Activated CD8-positive, alpha-beta T cell treated with anti-CD3 and anti-CD28 coated beads for 36 hours (primary cell): ENCODE measurements at regions not wholly inside any gene's neighbourhood (a gene's known extent, or its start where the extent isn't known, plus 50 kb on each side); places are given as distances from the start of the nearest gene placed in this dataset.
"Not testable (repeated sequence)": the region's sequence is repeated elsewhere in the genome, so short reads cannot be mapped to it uniquely, and the experiment has no call there.

Source experiments
- ATAC-seq: fragments of 200-7000 bp; cut with Tn5 transposase; one replicate; pipeline ENCODE4 v1.10.0; 2021; ENCODE audit warnings: mild to moderate bottlenecking, moderate library complexity
- CTCF ChIA-PET: fragments of 350-600 bp; sonication (Branson Sonifier 250); formaldehyde crosslinking; loops from one replicate; lab custom pipeline; 2021; ENCODE audit warnings: antibody characterized with exemption; lab: Charles Lee
- POLR2A ChIA-PET: fragments of 350-600 bp; sonication (Branson Sonifier 250); formaldehyde crosslinking; loops from one replicate; lab custom pipeline; 2021; ENCODE audit warnings: antibody characterized with exemption; lab: Charles Lee
- DNase-seq: peaks from one replicate; pipeline ENCODE4 v3.0.0-alpha.2; 2020
- H3K27ac Mint-ChIP-seq: one replicate; pipeline ENCODE4 v1.8.0; 2021; ENCODE audit warnings: mild to moderate bottlenecking, mixed read lengths
- H3K27me3 Mint-ChIP-seq: one replicate; pipeline ENCODE4 v1.8.0; 2021; ENCODE audit warnings: mixed read lengths
- H3K36me3 Mint-ChIP-seq: one replicate; pipeline ENCODE4 v1.8.0; 2021; ENCODE audit warnings: low read depth, mixed read lengths
- H3K4me1 Mint-ChIP-seq: one replicate; pipeline ENCODE4 v1.8.0; 2021; ENCODE audit warnings: low read depth, mixed read lengths
- H3K4me3 Mint-ChIP-seq: one replicate; pipeline ENCODE4 v1.8.0; 2021; ENCODE audit warnings: mild to moderate bottlenecking, moderate library complexity, mixed read lengths
- H3K9me3 Mint-ChIP-seq: one replicate; pipeline ENCODE4 v1.8.0; 2021; ENCODE audit warnings: mixed read lengths
- intact Hi-C: fragments of 100-400 bp; cut with micrococcal nuclease; formaldehyde crosslinking; loops from one replicate; pipeline ENCODE4 v1.10.0; 2022
- TF ChIP-seq, protein P1 (sequence below): fragments of 200-600 bp; IDR thresholded peaks from one replicate; pipeline ENCODE4 v1.8.0; 2022; ENCODE audit warnings: antibody characterized with exemption, mild to moderate bottlenecking

DNA sequence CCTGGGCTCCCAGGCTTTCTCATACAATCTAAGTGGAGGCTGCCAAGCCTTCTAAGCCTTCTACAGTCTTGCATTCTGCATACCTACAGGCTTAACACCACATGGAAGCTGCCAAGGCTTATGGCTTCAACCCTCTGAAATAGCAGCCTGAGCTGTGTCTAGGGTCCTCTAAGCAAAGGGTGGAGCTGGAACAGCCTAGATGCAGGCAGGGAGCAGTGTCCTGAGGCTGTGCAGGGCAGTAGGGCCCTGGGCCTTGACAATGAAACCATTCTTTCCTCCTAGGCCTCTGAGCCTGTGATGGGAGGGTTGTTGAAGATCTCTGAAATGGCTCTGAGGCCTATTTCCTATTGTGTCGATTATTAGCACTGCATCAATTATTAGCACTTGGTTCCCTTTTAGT lies 150.9 kb upstream of the GRK3 start:
- Mint-ChIP-seq H3K4me3 (no peak overlapping the region), H3K36me3 (no peaks in the 10 kb centered on the region), H3K4me1 (peaks cover 5% of the 10 kb centered on the region), H3K27ac (no peak overlapping the region), H3K9me3 (peaks cover 2% of the 10 kb centered on the region), H3K27me3 (peaks cover 14% of the 10 kb centered on the region)
- intact Hi-C loops = no loop called here
- DNase-seq (no peak), ATAC-seq (no peak)
- ChIA-PET CTCF (no interaction called here), POLR2A (no interaction called here)
- TF ChIP-seq, protein P1, sequence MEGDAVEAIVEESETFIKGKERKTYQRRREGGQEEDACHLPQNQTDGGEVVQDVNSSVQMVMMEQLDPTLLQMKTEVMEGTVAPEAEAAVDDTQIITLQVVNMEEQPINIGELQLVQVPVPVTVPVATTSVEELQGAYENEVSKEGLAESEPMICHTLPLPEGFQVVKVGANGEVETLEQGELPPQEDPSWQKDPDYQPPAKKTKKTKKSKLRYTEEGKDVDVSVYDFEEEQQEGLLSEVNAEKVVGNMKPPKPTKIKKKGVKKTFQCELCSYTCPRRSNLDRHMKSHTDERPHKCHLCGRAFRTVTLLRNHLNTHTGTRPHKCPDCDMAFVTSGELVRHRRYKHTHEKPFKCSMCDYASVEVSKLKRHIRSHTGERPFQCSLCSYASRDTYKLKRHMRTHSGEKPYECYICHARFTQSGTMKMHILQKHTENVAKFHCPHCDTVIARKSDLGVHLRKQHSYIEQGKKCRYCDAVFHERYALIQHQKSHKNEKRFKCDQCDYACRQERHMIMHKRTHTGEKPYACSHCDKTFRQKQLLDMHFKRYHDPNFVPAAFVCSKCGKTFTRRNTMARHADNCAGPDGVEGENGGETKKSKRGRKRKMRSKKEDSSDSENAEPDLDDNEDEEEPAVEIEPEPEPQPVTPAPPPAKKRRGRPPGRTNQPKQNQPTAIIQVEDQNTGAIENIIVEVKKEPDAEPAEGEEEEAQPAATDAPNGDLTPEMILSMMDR = no peak

DNA sequence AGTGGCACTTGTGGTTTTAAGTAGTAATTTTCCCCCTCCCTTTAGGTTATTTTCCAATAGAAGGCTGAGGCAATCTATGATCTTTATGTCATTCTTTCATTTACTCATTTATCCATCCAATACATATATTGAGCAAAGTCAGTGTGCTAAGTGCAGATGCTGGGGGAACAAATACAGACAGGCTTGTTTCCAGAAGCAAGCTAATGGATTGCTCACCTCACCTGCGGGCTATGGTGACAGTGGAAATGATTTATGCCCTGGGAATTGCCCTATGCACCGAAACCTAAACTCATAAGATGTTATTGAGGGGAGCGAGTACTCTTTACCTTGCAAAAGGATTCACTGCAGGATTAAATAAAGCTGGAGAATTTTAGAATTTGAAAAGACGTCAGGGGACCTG lies 148.7 kb upstream of the GRK3 start:
- H3K36me3 Mint-ChIP-seq, H3K9me3 Mint-ChIP-seq, ATAC-seq, intact Hi-C loops, H3K27ac Mint-ChIP-seq, CTCF ChIA-PET, DNase-seq, H3K4me3 Mint-ChIP-seq: not testable (repeated sequence)
- POLR2A ChIA-PET = interaction anchor here (1.2 kb wide), 1 partner anchor 12 kb away, joined by 3 read pairs; no protein-coding TSS in a partner anchor
- peaks cover 17% of the 10 kb centered on the region for H3K4me1 Mint-ChIP-seq
- H3K27me3 Mint-ChIP-seq = peaks cover 32% of the 10 kb centered on the region

DNA sequence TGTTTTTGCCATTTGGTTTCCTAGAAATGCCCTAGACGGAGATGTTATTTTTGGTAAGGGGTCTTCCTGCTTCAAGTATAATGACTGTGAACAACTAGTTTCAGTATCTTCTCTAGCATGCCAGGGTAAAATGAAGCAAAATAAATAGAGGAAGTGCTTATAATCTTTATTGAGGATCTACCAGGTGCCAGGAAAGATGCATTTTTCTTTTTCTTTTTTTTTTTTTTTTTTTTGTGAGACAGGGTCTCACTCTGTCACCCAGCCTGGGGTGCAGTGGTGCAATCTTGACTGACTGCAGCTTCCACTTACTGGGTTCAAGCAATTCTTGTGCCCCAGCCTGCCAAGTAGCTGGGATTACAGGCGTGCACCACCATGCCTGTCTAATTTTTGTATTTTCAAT lies 146.6 kb upstream of the GRK3 start:
- H3K9me3 Mint-ChIP-seq, DNase-seq, intact Hi-C loops, H3K36me3 Mint-ChIP-seq, ATAC-seq, CTCF ChIA-PET, POLR2A ChIA-PET, H3K27ac Mint-ChIP-seq, H3K4me3 Mint-ChIP-seq: not testable (repeated sequence)
- H3K4me1 Mint-ChIP-seq = peaks cover 18% of the 10 kb centered on the region
- H3K27me3 Mint-ChIP-seq = peaks cover 45% of the 10 kb centered on the region

DNA sequence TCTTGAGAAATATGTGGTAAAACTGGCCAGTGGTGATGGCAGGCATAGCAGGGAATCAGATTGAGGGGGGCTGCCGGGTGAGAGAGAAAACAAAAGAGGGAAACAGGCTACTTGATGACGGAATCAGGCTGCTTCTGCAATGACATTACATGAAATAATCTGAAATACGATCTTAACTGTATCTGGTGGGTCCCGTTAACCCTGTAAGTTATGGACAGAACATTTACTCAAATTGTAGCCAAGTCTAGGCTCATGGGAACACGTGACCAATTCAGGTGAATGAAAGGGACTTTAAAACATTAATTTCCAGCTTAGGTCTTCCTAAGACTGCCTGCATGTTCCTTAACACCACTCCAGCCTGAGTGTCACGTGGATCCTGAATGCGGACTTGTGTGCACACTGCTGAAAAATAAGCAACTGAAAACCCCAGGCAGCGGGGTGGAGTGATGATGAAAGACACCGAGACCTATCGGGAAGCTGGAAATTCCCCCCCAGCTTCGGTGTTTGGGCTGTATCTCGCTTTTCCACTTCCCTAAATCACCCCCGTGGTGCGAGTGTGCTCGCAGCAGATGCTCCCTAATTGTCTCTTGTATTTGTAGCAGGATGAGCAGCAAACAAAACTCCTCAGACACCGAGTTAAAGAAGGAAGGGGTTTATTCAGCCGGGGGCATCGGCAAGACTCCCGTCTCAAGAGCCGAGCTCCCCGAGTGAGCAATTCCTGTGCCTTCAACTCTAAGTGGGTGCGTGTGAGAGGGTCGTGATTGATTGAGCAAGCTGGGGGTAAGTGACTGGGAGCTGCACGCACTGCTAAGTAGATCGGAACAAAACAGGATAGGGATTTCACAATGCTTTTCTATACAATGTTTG lies 145.0 kb upstream of the GRK3 start:
- Mint-ChIP-seq H3K4me3 (peak overlapping the region; percentile 12), H3K27ac (no peak overlapping the region), H3K36me3 (no peaks in the 10 kb centered on the region), H3K27me3 (peaks cover 58% of the 10 kb centered on the region), H3K4me1 (peaks cover 18% of the 10 kb centered on the region), H3K9me3 (no peaks in the 10 kb centered on the region)
- no peak for ATAC-seq
- CTCF ChIA-PET = interaction anchor here (0.7 kb wide), 1 partner anchor 295 kb away, joined by 3 read pairs; no protein-coding TSS in a partner anchor
- intact Hi-C loops = no loop called here
- TF ChIP-seq, protein P1 = no peak
- POLR2A ChIA-PET = interaction anchor here (0.6 kb wide), 1 partner anchor 427 kb away, joined by 3 read pairs; no protein-coding TSS in a partner anchor
- DNase-seq = no peak

DNA sequence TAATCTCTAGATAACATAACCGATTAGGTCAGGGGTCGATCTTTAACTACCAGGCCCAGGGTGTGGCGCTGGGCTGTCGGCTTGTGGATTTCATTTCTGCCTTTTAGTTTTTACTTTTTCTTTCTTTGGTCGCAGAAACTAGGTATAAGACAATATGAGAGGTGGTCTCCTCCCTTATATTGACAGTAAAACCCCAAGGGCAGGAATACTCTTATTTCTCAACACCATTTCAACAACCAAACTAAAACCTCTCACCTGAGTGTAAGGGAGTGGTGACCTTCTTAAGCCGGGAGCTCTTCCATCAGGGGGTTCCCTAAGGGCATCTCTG lies 144.4 kb upstream of the GRK3 start:
- CTCF ChIA-PET = interaction anchor here (0.7 kb wide), 1 partner anchor 294 kb away, joined by 3 read pairs; no protein-coding TSS in a partner anchor
- ATAC-seq, H3K9me3 Mint-ChIP-seq, H3K36me3 Mint-ChIP-seq, DNase-seq, POLR2A ChIA-PET, intact Hi-C loops, H3K27ac Mint-ChIP-seq: not testable (repeated sequence)
- peaks cover 60% of the 10 kb centered on the region for H3K27me3 Mint-ChIP-seq
- H3K4me1 Mint-ChIP-seq = peaks cover 18% of the 10 kb centered on the region
- H3K4me3 Mint-ChIP-seq = peak overlapping the region; percentile 12

DNA sequence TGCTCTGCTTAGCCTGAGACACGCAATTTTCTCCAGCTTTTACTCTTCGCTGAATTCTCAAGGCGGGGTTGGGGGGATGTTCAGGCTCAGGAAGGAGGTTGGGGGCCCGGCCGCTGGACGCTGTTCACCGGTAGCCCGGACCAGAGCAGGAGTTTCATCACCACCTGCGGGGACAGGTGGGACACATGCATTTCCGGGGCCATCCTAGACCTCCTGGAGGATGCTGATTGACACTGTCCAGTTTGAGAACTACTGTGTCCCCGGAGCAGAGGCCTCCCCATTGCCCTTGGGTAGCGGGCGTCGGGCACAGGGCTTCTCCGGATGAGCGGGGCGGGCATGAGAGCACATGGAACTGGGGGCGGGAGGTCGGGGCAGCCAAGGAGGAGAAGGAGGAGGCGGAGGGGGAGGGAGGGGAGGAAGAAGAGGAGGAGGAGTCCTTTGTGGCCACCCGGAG lies 144.0 kb upstream of the GRK3 start:
- no peaks in the 10 kb centered on the region for H3K36me3 Mint-ChIP-seq
- ATAC-seq = peak; percentile 20
- H3K27me3 Mint-ChIP-seq = peaks cover 56% of the 10 kb centered on the region
- no peak for DNase-seq
- no peak overlapping the region for H3K27ac Mint-ChIP-seq
- peaks cover 18% of the 10 kb centered on the region for H3K4me1 Mint-ChIP-seq
- TF ChIP-seq, protein P1 = no peak
- no peaks in the 10 kb centered on the region for H3K9me3 Mint-ChIP-seq
- ChIA-PET POLR2A (no interaction called here), CTCF (interaction anchor here (0.7 kb wide), 1 partner anchor 294 kb away, joined by 3 read pairs; no protein-coding TSS in a partner anchor)
- H3K4me3 Mint-ChIP-seq = no peak overlapping the region
- intact Hi-C loops = no loop called here
